Calu3 (cell line): ENCODE measurements at regions not wholly inside any gene's neighbourhood (a gene's known extent, or its start where the extent isn't known, plus 50 kb on each side); places are given as distances from the start of the nearest gene placed in this dataset.
A peak's percentile ranks its signal among the peaks of the same experiment; 100 is the strongest.

Experiments
- BruUV-seq: library from RNA; stranded (reverse); fragments of 400-500 nt; replicated peaks from 2 replicates; lab custom pipeline; 2021; lab: Mats Ljungman, UMichigan
- CTCF ChIA-PET: fragments of 300-600 bp; sonication (Branson Sonifier 250); formaldehyde crosslinking; loops from one replicate; lab custom pipeline; 2022; ENCODE audit warnings: antibody characterized with exemption; lab: Charles Lee
- DNase-seq: peaks from one replicate; pipeline ENCODE4 v3.0.0; 2022
- H3K27ac Mint-ChIP-seq: one replicate; pipeline ENCODE4 v1.8.0; 2022; ENCODE audit warnings: mixed read lengths; ENCODE audit not compliant: unreplicated experiment
- H3K27me3 Mint-ChIP-seq: one replicate; pipeline ENCODE4 v1.8.0; 2022; ENCODE audit warnings: mixed read lengths; ENCODE audit not compliant: unreplicated experiment
- H3K36me3 Mint-ChIP-seq: one replicate; pipeline ENCODE4 v1.8.0; 2022; ENCODE audit warnings: mild to moderate bottlenecking, moderate library complexity, mixed read lengths; ENCODE audit not compliant: insufficient read depth, unreplicated experiment
- H3K4me1 Mint-ChIP-seq: one replicate; pipeline ENCODE4 v1.8.0; 2022; ENCODE audit warnings: mild to moderate bottlenecking, low read depth, mixed read lengths; ENCODE audit not compliant: unreplicated experiment
- H3K4me3 Mint-ChIP-seq: one replicate; pipeline ENCODE4 v1.8.0; 2022; ENCODE audit warnings: mild to moderate bottlenecking, low read depth, moderate library complexity, mixed read lengths; ENCODE audit not compliant: unreplicated experiment
- H3K9me3 Mint-ChIP-seq: one replicate; pipeline ENCODE4 v1.8.0; 2022; ENCODE audit warnings: low read depth, mixed read lengths; ENCODE audit not compliant: unreplicated experiment
- CTCF ChIP-seq: fragments of 200-600 bp; IDR thresholded peaks from one replicate; pipeline ENCODE4 v1.8.0; 2022; ENCODE audit warnings: antibody characterized with exemption; ENCODE audit not compliant: unreplicated experiment
- intact Hi-C: fragments of 100-400 bp; cut with micrococcal nuclease; formaldehyde crosslinking; loops from one replicate; pipeline ENCODE4 v1.10.0; 2022; ENCODE audit not compliant: unreplicated experiment

DNA sequence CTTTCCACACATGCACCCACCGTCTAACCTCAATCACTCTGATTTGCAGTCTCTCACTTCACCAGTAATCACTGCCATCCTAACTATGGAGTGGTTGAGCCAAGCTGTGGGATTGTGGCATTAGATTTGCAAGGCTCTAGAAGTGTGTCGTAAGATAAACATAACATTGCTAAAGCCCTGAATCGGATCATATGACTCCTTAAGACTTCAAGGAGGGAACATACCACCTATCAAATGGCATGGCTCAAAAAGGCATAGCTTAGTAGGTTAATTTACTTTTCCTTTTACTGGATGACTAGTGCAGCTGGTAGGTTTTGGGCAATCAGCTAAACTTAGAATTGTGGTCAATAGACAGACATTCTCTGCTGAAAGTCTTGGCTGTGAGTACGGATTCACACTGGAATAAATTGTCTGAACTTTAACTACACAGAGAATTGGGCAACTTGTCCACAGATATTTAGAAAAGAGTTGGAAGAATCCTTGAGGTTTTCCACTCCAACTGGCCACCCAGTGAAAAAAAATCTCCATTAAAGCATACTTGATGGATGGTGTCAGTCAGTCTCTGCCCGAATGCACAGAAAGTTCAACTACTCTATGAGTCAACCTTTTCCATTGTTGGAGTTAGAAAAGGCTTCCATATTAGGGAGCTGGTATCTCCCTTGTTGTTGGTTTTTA lies 476.7 kb upstream of the CBLB start:
- Mint-ChIP-seq H3K27me3 (no peaks in the 10 kb centered on the region), H3K36me3 (no peaks in the 10 kb centered on the region), H3K4me1 (peaks cover 11% of the 10 kb centered on the region), H3K27ac (no peak overlapping the region), H3K4me3 (no peak overlapping the region), H3K9me3 (no peaks in the 10 kb centered on the region)
- DNase-seq: peak; percentile 6
- intact Hi-C loops: no loop called here
- CTCF ChIA-PET: no interaction called here
- no TSS peak for BruUV-seq
- TF ChIP-seq CTCF: no peak

DNA sequence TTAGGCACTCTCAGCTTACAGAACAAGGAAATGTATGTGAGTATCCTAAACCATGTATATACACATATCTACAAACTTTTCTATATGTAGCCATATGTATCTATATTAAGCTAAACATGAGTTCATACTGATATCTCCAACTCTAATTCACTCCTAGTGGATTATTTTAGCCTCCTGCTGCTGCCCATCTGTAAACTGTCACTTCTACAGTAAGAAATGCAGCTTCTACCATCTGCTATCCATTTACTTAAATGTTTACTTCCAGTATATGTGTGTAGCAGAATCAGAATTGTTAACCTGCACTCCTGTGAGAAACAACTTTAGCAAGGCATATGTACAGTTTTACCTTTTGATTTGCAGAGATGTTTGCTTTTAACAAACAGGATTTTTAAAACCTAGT lies 478.5 kb upstream of the CBLB start:
- H3K4me3 Mint-ChIP-seq: no peak overlapping the region
- no peak for DNase-seq
- H3K27ac Mint-ChIP-seq: no peak overlapping the region
- H3K9me3 Mint-ChIP-seq: peaks cover under 1% of the 10 kb centered on the region
- intact Hi-C loops: no loop called here
- no peaks in the 10 kb centered on the region for H3K27me3 Mint-ChIP-seq
- H3K4me1 Mint-ChIP-seq: peaks cover 11% of the 10 kb centered on the region
- BruUV-seq: no TSS peak
- TF ChIP-seq CTCF: no peak
- CTCF ChIA-PET: no interaction called here
- no peaks in the 10 kb centered on the region for H3K36me3 Mint-ChIP-seq

GRCh38 chr3:106348139-106348690 lies 479.4 kb upstream of the CBLB start:
- H3K36me3 Mint-ChIP-seq: no peaks in the 10 kb centered on the region
- CTCF ChIA-PET: no interaction called here
- H3K9me3 Mint-ChIP-seq: peaks cover 3% of the 10 kb centered on the region
- TF ChIP-seq CTCF: no peak
- intact Hi-C loops: no loop called here
- no peaks in the 10 kb centered on the region for H3K27me3 Mint-ChIP-seq
- no TSS peak for BruUV-seq
- peaks cover 11% of the 10 kb centered on the region for H3K4me1 Mint-ChIP-seq
- DNase-seq: no peak
- no peak overlapping the region for H3K4me3 Mint-ChIP-seq
- no peak overlapping the region for H3K27ac Mint-ChIP-seq

- Mint-ChIP-seq H3K4me1 (peaks cover 11% of the 10 kb centered on the region), H3K9me3 (peaks cover 5% of the 10 kb centered on the region), H3K27me3 (no peaks in the 10 kb centered on the region), H3K27ac (no peak overlapping the region), H3K36me3 (no peaks in the 10 kb centered on the region), H3K4me3 (no peak overlapping the region)
- intact Hi-C loops: no loop called here
- CTCF ChIA-PET: no interaction called here
- BruUV-seq: no TSS peak
- no peak for TF ChIP-seq CTCF
- no peak for DNase-seq
Measured at GRCh38 chr3:106349191-106349881, 480.5 kb upstream of the CBLB start.
